H1 (cell line): ENCODE measurements at regions not wholly inside any gene's neighbourhood (a gene's known extent, or its start where the extent isn't known, plus 50 kb on each side); places are given as distances from the start of the nearest gene placed in this dataset.

ENCODE experiments used
- CTCF ChIA-PET: fragments of 300-600 bp; sonication (Branson Sonifier 250); formaldehyde crosslinking; loops from one replicate; lab custom pipeline; 2021; ENCODE audit not compliant: partially characterized antibody; lab: Charles Lee
- POLR2A ChIA-PET: fragments of 300-600 bp; sonication (Branson Sonifier 250); formaldehyde crosslinking; loops from one replicate; lab custom pipeline; 2021; ENCODE audit warnings: inconsistent platforms; ENCODE audit not compliant: partially characterized antibody; lab: Charles Lee
- DNase-seq, 2 experiments: peaks; one replicate each; pipeline versions ENCODE4 v3.0.0 to v3.0.0-alpha.2; 2010 to 2022; ENCODE audit warnings: low spot score in 2 of 2, low read depth in 1 of 2, mixed read lengths in 1 of 2
- FAIRE-seq: peaks from 2 replicates; lab custom pipeline; 2011; peaks lifted over from hg19 to GRCh38; lab: Jason Lieb, UNC
- H2AFZ ChIP-seq: 2 replicates; pipeline ENCODE4 v1.8.1; 2012; ENCODE audit warnings: low read length, inconsistent platforms
- H2AK5ac ChIP-seq: 2 replicates; pipeline ENCODE4 v1.6.1; 2013; ENCODE audit warnings: low read depth, low read length
- H2BK120ac ChIP-seq: replicated peaks from 2 replicates; pipeline ENCODE3; 2013; ENCODE audit warnings: low read depth, low read length, inconsistent platforms
- H2BK12ac ChIP-seq: 2 replicates; pipeline ENCODE4 v1.6.1; 2013; ENCODE audit warnings: low read depth, low read length
- H2BK15ac ChIP-seq: 2 replicates; pipeline ENCODE4 v1.6.1; 2013; ENCODE audit warnings: low read length
- H2BK20ac ChIP-seq: 2 replicates; pipeline ENCODE4 v1.6.1; 2013; ENCODE audit warnings: low read length
- H2BK5ac ChIP-seq: 2 replicates; pipeline ENCODE4 v1.6.1; 2013; ENCODE audit warnings: low read depth, low read length
- H3K14ac ChIP-seq: 2 replicates; pipeline ENCODE4 v1.6.1; 2013; ENCODE audit warnings: inconsistent platforms; ENCODE audit not compliant: insufficient read length
- H3K18ac ChIP-seq: 2 replicates; pipeline ENCODE4 v1.6.1; 2013; ENCODE audit warnings: low read length; ENCODE audit errors: extremely low read depth
- H3K23ac ChIP-seq: 2 replicates; pipeline ENCODE4 v1.6.1; 2013; ENCODE audit warnings: inconsistent platforms; ENCODE audit not compliant: insufficient read length
- H3K23me2 ChIP-seq: 2 replicates; pipeline ENCODE4 v1.6.1; 2013; ENCODE audit warnings: low read depth, low read length
- H3K27ac ChIP-seq: 2 replicates; pipeline ENCODE4 v1.6.1; 2011; ENCODE audit warnings: low read depth, low read length, inconsistent platforms
- H3K27me3 ChIP-seq, 4 experiments: replicated peaks in 1 of 4; 1 replicate in 1 of 4; 2 replicates in 3 of 4; pipeline versions ENCODE4 v1.6.1 to v1.8.1; 2011 to 2013; ENCODE audit warnings: low read length in 3 of 4, mild to moderate bottlenecking in 3 of 4, inconsistent platforms in 2 of 4, mixed read lengths in 2 of 4, moderate library complexity in 1 of 4; ENCODE audit not compliant: control insufficient read depth in 3 of 4, insufficient read depth in 3 of 4; ENCODE audit errors: extremely low read depth in 1 of 4
- H3K36me3 ChIP-seq, 4 experiments: 2 replicates each; pipeline versions ENCODE4 v1.6.1 to v1.8.1; 2011 to 2013; ENCODE audit warnings: mild to moderate bottlenecking in 4 of 4, low read length in 3 of 4, moderate library complexity in 2 of 4, control low read depth in 1 of 4, inconsistent platforms in 1 of 4; ENCODE audit not compliant: insufficient read depth in 4 of 4, control insufficient read depth in 2 of 4
- H3K4ac ChIP-seq: replicated peaks from 2 replicates; pipeline ENCODE3; 2013; ENCODE audit warnings: low read length, low read depth, mixed read lengths, inconsistent platforms; ENCODE audit not compliant: insufficient read length
- H3K4me1 ChIP-seq, 4 experiments: replicated peaks in 1 of 4; 1 replicate in 1 of 4; 2 replicates in 3 of 4; pipeline versions ENCODE4 v1.6.1 to v1.8.1; 2011 to 2013; ENCODE audit warnings: low read length in 3 of 4, inconsistent platforms in 2 of 4, mixed read lengths in 1 of 4; ENCODE audit not compliant: insufficient read depth in 4 of 4, control insufficient read depth in 3 of 4
- H3K4me2 ChIP-seq, 2 experiments: 2 replicates each; pipeline versions ENCODE4 v1.6.1 to v1.8.1; 2011 to 2013; ENCODE audit warnings: low read depth in 2 of 2, low read length in 2 of 2, control low read depth in 1 of 2, inconsistent platforms in 1 of 2, mild to moderate bottlenecking in 1 of 2; ENCODE audit not compliant: insufficient read depth in 1 of 2
- H3K4me3 ChIP-seq, 4 experiments: fragments of 200-600, 300-600 bp in 1 of 4; sonication (generic), shearing (Covaris generic), sonication (Bioruptor Twin) in 1 of 4; 2 replicates each; pipeline versions ENCODE4 v1.5.1 to v1.8.1; 2011 to 2016; ENCODE audit warnings: low read length in 4 of 4, low read depth in 3 of 4, control low read depth in 2 of 4, inconsistent platforms in 2 of 4, mild to moderate bottlenecking in 2 of 4, mixed read lengths in 1 of 4, moderate library complexity in 1 of 4; ENCODE audit not compliant: insufficient read depth in 2 of 4; ENCODE audit errors: extremely low read depth in 1 of 4
- H3K56ac ChIP-seq: replicated peaks from 2 replicates; pipeline ENCODE3; 2013; ENCODE audit warnings: low read depth, mild to moderate bottlenecking, mixed read lengths, low read length, inconsistent platforms; ENCODE audit not compliant: insufficient read length
- H3K79me1 ChIP-seq: 2 replicates; pipeline ENCODE4 v1.6.1; 2013; ENCODE audit warnings: low read depth, low read length, control low read depth
- H3K79me2 ChIP-seq, 2 experiments: 2 replicates each; pipeline versions ENCODE4 v1.6.1 to v1.8.1; 2012 to 2013; ENCODE audit warnings: low read length in 2 of 2, mild to moderate bottlenecking in 2 of 2, inconsistent platforms in 1 of 2; ENCODE audit not compliant: insufficient read depth in 2 of 2, control insufficient read depth in 1 of 2
- H3K9ac ChIP-seq, 4 experiments: replicated peaks in 1 of 4; 1 replicate in 1 of 4; 2 replicates in 3 of 4; pipeline versions ENCODE4 v1.6.1 to v1.8.1; 2011 to 2013; ENCODE audit warnings: low read depth in 3 of 4, low read length in 3 of 4, control low read depth in 2 of 4, mild to moderate bottlenecking in 2 of 4, moderate library complexity in 2 of 4, inconsistent platforms in 1 of 4; ENCODE audit errors: extremely low read depth in 1 of 4
- H3K9me3 ChIP-seq, 2 experiments: 2 replicates each; pipeline versions ENCODE4 v1.6.1 to v1.8.1; 2012 to 2013; ENCODE audit warnings: mild to moderate bottlenecking in 2 of 2, moderate library complexity in 2 of 2, control low read depth in 1 of 2, inconsistent platforms in 1 of 2, low read depth in 1 of 2, low read length in 1 of 2, mixed read lengths in 1 of 2; ENCODE audit not compliant: insufficient read depth in 2 of 2
- H4K20me1 ChIP-seq, 2 experiments: replicated peaks in 1 of 2; 2 replicates each; pipeline versions ENCODE3 to v1.8.1; 2011 to 2013; ENCODE audit warnings: inconsistent platforms in 2 of 2, low read length in 2 of 2, mild to moderate bottlenecking in 1 of 2; ENCODE audit not compliant: insufficient read depth in 2 of 2, control insufficient read depth in 1 of 2
- H4K5ac ChIP-seq: 2 replicates; pipeline ENCODE4 v1.6.1; 2013; ENCODE audit warnings: low read length, low read depth, mixed read lengths, inconsistent platforms; ENCODE audit not compliant: insufficient read length
- H4K8ac ChIP-seq: 2 replicates; pipeline ENCODE4 v1.8.0; 2013; ENCODE audit warnings: mild to moderate bottlenecking, moderate library complexity, low read length, inconsistent platforms; ENCODE audit not compliant: insufficient read depth; ENCODE audit errors: extremely low read depth
- H4K91ac ChIP-seq: replicated peaks from 2 replicates; pipeline ENCODE3; 2013; ENCODE audit warnings: low read length, mixed read lengths, inconsistent platforms; ENCODE audit not compliant: insufficient read length
- NANOG ChIP-seq: IDR thresholded peaks from 2 replicates; pipeline ENCODE4 v1.6.1; 2011; ENCODE audit warnings: low read length, low read depth, mild to moderate bottlenecking, inconsistent platforms; ENCODE audit not compliant: insufficient read depth, poor library complexity, severe bottlenecking
- SAP30 ChIP-seq: fragments of 300-600 bp; sonication (generic); IDR thresholded peaks from 2 replicates; pipeline ENCODE4 v1.7.1; 2012; ENCODE audit warnings: low read length, moderate library complexity, mild to moderate bottlenecking, inconsistent platforms; ENCODE audit not compliant: insufficient read depth, insufficient replicate concordance
- ZNF274 ChIP-seq: IDR thresholded peaks from 2 replicates; pipeline ENCODE4 v1.7.0; 2012; ENCODE audit warnings: low read length, borderline replicate concordance; ENCODE audit errors: extremely low read depth
- TF ChIP-seq, protein P1 (sequence below): IDR thresholded peaks from 2 replicates; pipeline ENCODE4 v1.6.1; 2012; ENCODE audit warnings: low read length, inconsistent platforms

DNA sequence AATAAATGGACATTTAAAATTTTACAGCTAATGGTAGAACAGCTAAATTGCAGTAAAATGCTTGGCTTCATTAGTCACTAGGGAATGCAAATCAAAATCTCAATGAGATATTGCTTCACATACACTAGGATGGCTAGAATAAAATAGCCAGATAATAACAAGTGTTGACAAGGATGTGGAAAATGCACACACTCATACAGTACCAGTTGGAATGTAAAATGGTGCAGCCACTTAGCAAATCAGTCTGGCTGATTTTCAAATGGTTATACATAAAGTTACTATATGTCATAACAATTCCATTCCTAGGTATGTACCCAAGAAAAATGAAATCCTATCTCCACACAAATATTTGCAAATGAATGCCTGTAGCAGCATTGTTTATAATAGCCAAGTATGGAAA, 452.1 kb downstream of the HDGFL1 start:
- Histone ChIP-seq H4K20me1 (no peaks in the 10 kb centered on the region), H3K9ac (no peak overlapping the region), H3K4me2 (no peak overlapping the region), H3K4me3 (no peak overlapping the region), H2BK20ac (no peak overlapping the region), H2BK12ac (no peak overlapping the region), H3K79me1 (no peaks in the 10 kb centered on the region), H2AK5ac (no peak overlapping the region), H3K14ac (no peak overlapping the region), H2AFZ (no peak overlapping the region), H3K4me1 (no peaks in the 10 kb centered on the region), H3K4ac (no peak overlapping the region), H4K91ac (no peak overlapping the region), H4K8ac (no peak overlapping the region), H2BK15ac (no peak overlapping the region), H3K79me2 (no peaks in the 10 kb centered on the region), H2BK5ac (no peak overlapping the region)
- POLR2A ChIA-PET = no interaction called here
- no peak for FAIRE-seq
- TF ChIP-seq ZNF274 = no peak
- no peak for TF ChIP-seq SAP30
- no peak for TF ChIP-seq NANOG
- TF ChIP-seq, protein P1, sequence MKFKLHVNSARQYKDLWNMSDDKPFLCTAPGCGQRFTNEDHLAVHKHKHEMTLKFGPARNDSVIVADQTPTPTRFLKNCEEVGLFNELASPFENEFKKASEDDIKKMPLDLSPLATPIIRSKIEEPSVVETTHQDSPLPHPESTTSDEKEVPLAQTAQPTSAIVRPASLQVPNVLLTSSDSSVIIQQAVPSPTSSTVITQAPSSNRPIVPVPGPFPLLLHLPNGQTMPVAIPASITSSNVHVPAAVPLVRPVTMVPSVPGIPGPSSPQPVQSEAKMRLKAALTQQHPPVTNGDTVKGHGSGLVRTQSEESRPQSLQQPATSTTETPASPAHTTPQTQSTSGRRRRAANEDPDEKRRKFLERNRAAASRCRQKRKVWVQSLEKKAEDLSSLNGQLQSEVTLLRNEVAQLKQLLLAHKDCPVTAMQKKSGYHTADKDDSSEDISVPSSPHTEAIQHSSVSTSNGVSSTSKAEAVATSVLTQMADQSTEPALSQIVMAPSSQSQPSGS = no peak
- TF ChIP-seq, all 59 proteins: peak for 0
- CTCF ChIA-PET = no interaction called here
- no peak overlapping the region for H3K27ac ChIP-seq
- no peak overlapping the region for H4K5ac ChIP-seq
- no peaks in the 10 kb centered on the region for H3K27me3 ChIP-seq
- H3K18ac ChIP-seq = no peak overlapping the region
- H3K23me2 ChIP-seq = no peaks in the 10 kb centered on the region
- no peak overlapping the region for H3K23ac ChIP-seq
- no peak overlapping the region for H3K56ac ChIP-seq
- no peaks in the 10 kb centered on the region for H3K9me3 ChIP-seq
- no peak for DNase-seq
- no peaks in the 10 kb centered on the region for H3K36me3 ChIP-seq
- no peak overlapping the region for H2BK120ac ChIP-seq
